GM12878 (cell line): ENCODE measurements at regions not wholly inside any gene's neighbourhood (a gene's known extent, or its start where the extent isn't known, plus 50 kb on each side); places are given as distances from the start of the nearest gene placed in this dataset.

Experiments
- ATAC-seq: fragments of 200-7000 bp; cut with Tn5 transposase; 3 replicates; pipeline ENCODE4 v1.9.1; 2020; ENCODE audit warnings: mild to moderate bottlenecking, moderate library complexity
- BruUV-seq: library from RNA; stranded (reverse); fragments of 400-500 nt; replicated peaks from 2 replicates; lab custom pipeline; 2021; lab: Mats Ljungman, UMichigan
- CTCF ChIA-PET: fragments of 300-600 bp; sonication (Branson Sonifier 250); formaldehyde crosslinking; extraction: SDS; loops from one replicate; lab custom pipeline; 2021; ENCODE audit warnings: inconsistent platforms; lab: Yijun Ruan, JAX
- POLR2A ChIA-PET: fragments of 350-600 bp; formaldehyde crosslinking; extraction: SDS; loops from one replicate; lab custom pipeline; 2021; ENCODE audit warnings: inconsistent platforms; lab: Charles Lee
- RAD21 ChIA-PET: fragments of 300-600 bp; sonication (Branson Sonifier 250); formaldehyde crosslinking; loops from one replicate; lab custom pipeline; 2023; ENCODE audit warnings: antibody characterized with exemption; ENCODE audit not compliant: unreplicated experiment; lab: Charles Lee
- SMC1A ChIA-PET: fragments of 300-600 bp; sonication (Branson Sonifier 250); formaldehyde crosslinking; loops from one replicate; lab custom pipeline; 2023; ENCODE audit not compliant: unreplicated experiment, uncharacterized antibody; lab: Charles Lee
- DNase-seq: peaks from one replicate; pipeline ENCODE4 v3.0.0-alpha.2; 2011; ENCODE audit warnings: low read depth, low spot score
- FAIRE-seq: peaks from 3 replicates; lab custom pipeline; 2011; peaks lifted over from hg19 to GRCh38; lab: Jason Lieb, UNC
- H2AFZ ChIP-seq: 2 replicates; pipeline ENCODE4 v1.6.0; 2011; ENCODE audit warnings: low read depth, low read length, control low read depth; ENCODE audit not compliant: control insufficient read depth
- H3K27ac ChIP-seq: 2 replicates; pipeline ENCODE4 v1.5.1; 2011; ENCODE audit warnings: control low read depth; ENCODE audit not compliant: control insufficient read depth, insufficient read depth
- H3K27me3 ChIP-seq, 2 experiments: replicated peaks in 1 of 2; 2 replicates each; pipeline versions ENCODE4 v1.6.0 to v1.6.1; 2011; ENCODE audit warnings: low read length in 1 of 2; ENCODE audit not compliant: control insufficient read depth in 2 of 2, insufficient read depth in 2 of 2
- H3K36me3 ChIP-seq, 2 experiments: 2 replicates each; pipeline ENCODE4 v1.5.1; 2011; ENCODE audit warnings: low read length in 1 of 2; ENCODE audit not compliant: control insufficient read depth in 2 of 2, insufficient read depth in 2 of 2
- H3K4me1 ChIP-seq: 2 replicates; pipeline ENCODE4 v1.6.1; 2011; ENCODE audit warnings: mild to moderate bottlenecking, low read length, moderate library complexity, mixed read lengths; ENCODE audit not compliant: control insufficient read depth, insufficient read depth
- H3K4me2 ChIP-seq: 2 replicates; pipeline ENCODE4 v1.6.0; 2011; ENCODE audit warnings: control low read depth; ENCODE audit not compliant: control insufficient read depth, insufficient read depth
- H3K4me3 ChIP-seq: fragments of 200-600 bp; sonication (generic); 2 replicates; pipeline ENCODE4 v1.5.1; 2016
- H3K79me2 ChIP-seq: 2 replicates; pipeline ENCODE4 v1.6.0; 2011; ENCODE audit warnings: low read length; ENCODE audit not compliant: control insufficient read depth, insufficient read depth
- H3K9ac ChIP-seq: 2 replicates; pipeline ENCODE4 v1.8.0; 2011; ENCODE audit warnings: low read length, control low read depth, mixed read lengths; ENCODE audit not compliant: control insufficient read depth, insufficient read depth
- H3K9me3 ChIP-seq: replicated peaks from 3 replicates; pipeline ENCODE4 v1.5.1; 2011; ENCODE audit warnings: mild to moderate bottlenecking, low read length; ENCODE audit not compliant: control insufficient read depth, insufficient read depth
- H4K20me1 ChIP-seq: 2 replicates; pipeline ENCODE4 v1.6.0; 2011; ENCODE audit not compliant: control insufficient read depth, insufficient read depth
- CHD2 ChIP-seq: IDR thresholded peaks from 2 replicates; pipeline ENCODE4 v1.6.1; 2011; ENCODE audit warnings: low read depth, low read length, improper control_type of control experiment, borderline replicate concordance
- E2F4 ChIP-seq: IDR thresholded peaks from 2 replicates; pipeline ENCODE4 v1.6.1; 2012; ENCODE audit warnings: low read depth, low read length, improper control_type of control experiment
- EP300 ChIP-seq, 2 experiments: fragments of 150-350 bp in 1 of 2; IDR thresholded peaks; 2 replicates each; pipeline ENCODE4 v1.6.1; 2011 to 2012; ENCODE audit warnings: low read depth in 2 of 2, low read length in 2 of 2, borderline replicate concordance in 1 of 2, improper control_type of control experiment in 1 of 2, inconsistent platforms in 1 of 2; ENCODE audit not compliant: control insufficient read depth in 1 of 2
- FOS ChIP-seq: IDR thresholded peaks from 3 replicates; pipeline ENCODE4 v1.6.1; 2011; ENCODE audit warnings: borderline replicate concordance; ENCODE audit not compliant: insufficient read length; ENCODE audit errors: extremely low read depth
- GATAD2B ChIP-seq: fragments of 450-650 bp; conservative IDR thresholded peaks from 2 replicates; pipeline ENCODE4 v1.6.1; 2017; ENCODE audit warnings: low read depth, mild to moderate bottlenecking, moderate library complexity
- JUNB ChIP-seq: IDR thresholded peaks from 2 replicates; pipeline ENCODE4 v1.6.1; 2016; ENCODE audit warnings: antibody characterized with exemption, mild to moderate bottlenecking
- MXI1 ChIP-seq: fragments of 150-350 bp; IDR thresholded peaks from 2 replicates; pipeline ENCODE4 v1.6.1; 2011; ENCODE audit warnings: low read depth, mild to moderate bottlenecking, inconsistent platforms, low read length, improper control_type of control experiment
- NKRF ChIP-seq: fragments of 450-650 bp; conservative IDR thresholded peaks from 2 replicates; pipeline ENCODE4 v1.6.1; 2017; ENCODE audit warnings: mild to moderate bottlenecking, moderate library complexity
- PAX5 ChIP-seq: IDR thresholded peaks from 2 replicates; pipeline ENCODE4 v1.6.1; 2011; ENCODE audit warnings: low read depth, low read length, borderline replicate concordance
- PAX8 ChIP-seq: fragments of 450-650 bp; IDR thresholded peaks from 2 replicates; pipeline ENCODE4 v1.6.1; 2017; ENCODE audit warnings: mild to moderate bottlenecking, moderate library complexity
- POLR2AphosphoS5 ChIP-seq: IDR thresholded peaks from 2 replicates; pipeline ENCODE4 v1.6.1; 2011; ENCODE audit warnings: mild to moderate bottlenecking, low read length, inconsistent platforms
- SKIL ChIP-seq: fragments of 450-650 bp; IDR thresholded peaks from 2 replicates; pipeline ENCODE4 v1.6.1; 2017; ENCODE audit warnings: mild to moderate bottlenecking, low read depth, inconsistent platforms; ENCODE audit not compliant: poor library complexity, severe bottlenecking
- TARDBP ChIP-seq: IDR thresholded peaks from 2 replicates; pipeline ENCODE4 v1.6.1; 2016; ENCODE audit warnings: borderline replicate concordance
- ZNF207 ChIP-seq: fragments of 450-650 bp; IDR thresholded peaks from 2 replicates; pipeline ENCODE4 v1.6.1; 2014; ENCODE audit warnings: antibody characterized with exemption, mild to moderate bottlenecking, borderline replicate concordance
- ZNF592 ChIP-seq: fragments of 450-650 bp; IDR thresholded peaks from 2 replicates; pipeline ENCODE4 v1.6.1; 2017; ENCODE audit warnings: mild to moderate bottlenecking, moderate library complexity
- in situ Hi-C: fragments of 300-500 bp; cut with MboI; formaldehyde crosslinking; loops from 9 replicates; pipeline ENCODE4 v1.14.3; 2018; ENCODE audit warnings: mixed read lengths
- intact Hi-C: fragments of 100-400 bp; cut with micrococcal nuclease; formaldehyde crosslinking; loops from one replicate; pipeline ENCODE4 v1.14.2; 2022; ENCODE audit not compliant: unreplicated experiment

GRCh38 chr20:40370800-40371199, 318.2 kb downstream of the MAFB start (continued):
- TF ChIP-seq ZNF592: no peak
- no peak for TF ChIP-seq SKIL
- no peak for TF ChIP-seq ZNF207
- TF ChIP-seq, all 136 proteins: peak for 0

- ChIA-PET CTCF (no interaction called here), RAD21 (no interaction called here), SMC1A (no interaction called here), POLR2A (no interaction called here)
- H3K27me3 ChIP-seq: no peaks in the 10 kb centered on the region
- no peak overlapping the region for H2AFZ ChIP-seq
- in situ Hi-C loops: no loop called here
- FAIRE-seq (no peak), ATAC-seq (no peak), DNase-seq (no peak)
- no TSS peak for BruUV-seq
- H3K27ac ChIP-seq: no peak overlapping the region
- no peak overlapping the region for H3K4me3 ChIP-seq
- no peak overlapping the region for H3K4me2 ChIP-seq
- no peaks in the 10 kb centered on the region for H3K79me2 ChIP-seq
- H4K20me1 ChIP-seq: no peaks in the 10 kb centered on the region
- no peaks in the 10 kb centered on the region for H3K4me1 ChIP-seq
- no peaks in the 10 kb centered on the region for H3K9me3 ChIP-seq
- no peaks in the 10 kb centered on the region for H3K36me3 ChIP-seq
- intact Hi-C loops: no loop called here
- H3K9ac ChIP-seq: no peak overlapping the region
- no peak for TF ChIP-seq PAX8
- no peak for TF ChIP-seq NKRF
- no peak for TF ChIP-seq CHD2
- TF ChIP-seq GATAD2B: no peak
- no peak for TF ChIP-seq FOS
- no peak for TF ChIP-seq JUNB
- TF ChIP-seq E2F4: no peak
- TF ChIP-seq MXI1: no peak
- TF ChIP-seq TARDBP: no peak
- TF ChIP-seq POLR2AphosphoS5: no peak
- TF ChIP-seq PAX5: no peak
- TF ChIP-seq EP300 (IDR thresholded peaks at IDR 0.05; ENCODE audit: borderline replicate concordance in 1 of 2, control insufficient read depth in 1 of 2, low read depth in 2 of 2, low read length in 2 of 2): no peak
Observed at GRCh38 chr20:40368876-40369275, 320.2 kb downstream of the MAFB start.
